ENCODE measurements at regions not wholly inside any gene's neighbourhood (a gene's known extent, or its start where the extent isn't known, plus 50 kb on each side); places are given as distances from the start of the nearest gene placed in this dataset.

DNA sequence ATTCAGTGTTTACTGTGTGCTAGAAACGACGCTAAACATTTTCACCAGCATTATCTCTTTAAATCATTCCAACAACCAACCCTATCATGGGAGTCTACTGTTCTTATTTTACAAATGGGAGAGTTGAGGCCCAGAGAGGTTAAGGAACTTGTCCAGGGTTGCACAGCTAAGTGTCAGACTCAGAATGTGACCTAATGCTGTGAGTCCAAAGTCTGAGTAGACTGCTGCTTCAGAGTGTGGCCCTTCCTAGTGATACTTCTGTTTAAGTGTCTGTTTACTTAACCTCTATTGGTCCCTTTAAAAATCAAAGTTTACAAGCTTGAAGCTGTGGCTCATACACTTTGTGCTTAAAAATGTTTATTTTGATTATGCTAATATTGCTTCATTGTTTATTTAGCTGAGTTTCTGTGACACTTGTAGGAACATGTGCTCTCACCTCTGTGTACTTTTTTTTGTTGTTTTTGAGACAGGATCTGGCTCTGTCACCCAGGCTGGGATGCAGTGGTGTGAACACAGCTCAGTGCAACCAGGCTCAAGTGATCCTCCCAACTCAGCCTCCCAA lies 84.4 kb upstream of the SYPL1 start:
- no peak for DNase-seq (ENCODE audit: low spot score)

DNA sequence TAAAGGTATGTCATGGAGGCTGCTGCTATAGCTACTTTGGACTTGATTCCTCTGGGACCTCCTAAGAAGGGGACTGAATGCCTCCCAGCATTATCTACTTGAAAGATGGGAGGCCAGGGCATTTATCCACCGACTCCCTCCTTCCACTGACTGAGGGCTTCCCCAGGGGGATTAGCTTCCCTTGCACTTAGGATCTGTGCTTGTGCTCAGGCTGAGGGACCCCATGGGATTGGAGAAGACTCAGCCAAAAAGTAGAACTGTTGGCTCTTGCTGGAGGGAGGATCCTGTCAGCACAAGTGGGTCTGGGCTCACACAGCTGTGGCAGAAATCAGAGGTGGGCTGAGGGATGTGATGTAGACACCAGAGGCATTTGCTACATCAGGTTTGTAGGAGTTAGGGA lies 81.5 kb upstream of the SYPL1 start:
- DNase-seq (ENCODE audit: low spot score) = no peak

DNA sequence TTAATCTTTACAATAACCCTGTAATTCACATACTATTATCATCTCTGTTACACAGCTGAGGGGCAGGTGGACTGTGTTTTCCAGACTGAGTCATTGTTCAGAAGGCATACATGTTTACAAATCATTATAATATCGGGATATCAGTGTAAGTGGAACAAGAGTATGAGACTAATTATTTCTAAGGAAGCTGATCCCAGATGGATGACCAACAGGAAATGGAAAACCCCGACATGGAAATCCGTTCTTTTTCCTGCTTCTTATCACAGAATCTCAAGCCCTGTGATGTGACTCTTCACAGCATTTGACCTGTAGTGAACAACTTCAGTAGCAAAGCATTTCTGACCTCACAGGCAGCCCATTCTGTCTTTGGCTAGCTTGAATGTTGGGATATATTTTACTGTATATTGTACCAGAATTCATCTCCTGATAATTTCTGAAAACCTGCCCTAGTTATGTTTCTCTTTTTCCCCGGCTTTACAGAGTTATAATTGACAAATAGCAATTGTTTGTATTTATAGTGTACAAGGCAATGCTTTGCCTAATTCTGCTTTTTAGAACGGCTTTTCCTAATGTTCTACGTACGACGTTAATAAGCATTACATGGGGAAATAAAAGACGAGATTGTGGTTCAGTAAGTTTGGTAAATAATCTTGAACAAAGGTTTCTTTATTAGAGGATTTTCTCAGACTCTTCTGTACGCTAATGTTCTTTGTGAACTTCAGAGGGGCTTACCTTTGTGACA lies 78.6 kb upstream of the SYPL1 start:
- no peak for DNase-seq (ENCODE audit: low spot score)

DNA sequence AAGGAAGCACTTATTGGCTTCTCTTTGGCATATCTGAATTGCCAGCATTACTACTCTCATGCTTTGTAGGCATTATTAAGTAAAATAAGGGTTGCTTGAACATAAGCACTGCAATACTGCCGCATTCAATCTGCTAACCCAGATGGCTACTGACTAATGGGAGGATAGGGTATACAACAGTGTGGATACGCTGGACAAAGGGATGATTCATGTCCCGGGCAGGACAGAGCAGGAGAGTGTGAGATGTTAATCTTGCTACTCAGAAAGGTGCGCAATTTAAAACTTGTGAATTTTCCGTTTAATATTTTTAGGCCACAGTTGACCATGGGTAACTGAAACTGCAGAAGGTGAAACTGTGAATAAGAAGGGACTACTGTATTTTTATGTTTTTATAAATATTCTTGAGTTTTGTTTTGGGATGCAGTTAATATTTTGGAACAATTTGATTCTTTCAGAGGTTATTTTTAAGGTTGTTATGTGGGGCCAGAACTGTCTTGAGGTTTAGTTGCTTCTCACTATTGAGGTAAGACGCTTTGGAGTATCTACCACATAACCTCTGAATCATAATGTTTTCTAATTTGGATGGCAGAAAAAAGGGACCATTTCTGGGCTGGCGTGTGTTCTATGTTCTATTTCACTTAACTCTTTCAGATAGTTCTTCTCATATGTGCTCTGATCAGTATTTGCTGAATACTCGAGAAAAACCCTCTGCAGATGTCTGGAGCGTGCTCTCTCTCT lies 75.7 kb upstream of the SYPL1 start:
- no peak for DNase-seq (ENCODE audit: low spot score)

DNA sequence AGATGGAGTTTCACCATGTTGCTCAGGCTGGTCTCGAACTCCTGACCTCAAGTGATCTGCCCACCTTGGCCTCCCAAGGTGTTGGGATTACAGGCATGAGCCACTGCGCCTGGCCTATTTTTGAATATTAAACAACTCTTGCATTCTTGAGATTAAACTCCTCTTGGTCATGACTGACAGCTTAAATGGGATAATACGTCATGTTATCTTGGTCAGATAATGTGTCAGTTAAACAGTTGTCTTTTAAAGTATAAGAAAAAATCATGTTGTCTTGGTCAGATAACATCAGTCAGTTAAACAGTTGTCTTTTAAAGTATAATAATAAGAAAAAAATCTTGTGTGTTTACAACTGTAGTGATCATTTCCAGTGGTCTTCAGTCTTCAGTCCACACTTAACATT lies 73.6 kb upstream of the SYPL1 start:
- no peak for DNase-seq (ENCODE audit: low spot score)

DNA sequence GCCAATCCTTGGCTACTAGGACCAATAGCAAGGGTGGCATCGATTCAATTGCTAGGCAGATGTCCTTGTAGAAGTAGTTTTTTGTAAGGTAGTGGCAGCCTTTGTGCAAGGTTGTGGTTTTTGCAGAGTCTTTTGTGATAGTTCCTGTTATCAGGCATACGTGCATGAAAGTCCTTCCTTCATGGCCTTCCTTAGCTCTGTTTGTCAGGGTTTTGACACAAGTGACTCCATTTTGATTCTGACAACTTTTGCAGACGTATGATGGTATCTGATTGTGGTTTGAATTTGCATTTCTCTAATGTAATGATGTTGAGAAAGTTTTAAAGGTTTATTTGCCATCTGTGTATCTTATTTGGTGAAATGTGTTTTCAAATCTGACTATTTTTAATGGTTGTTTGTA lies 71.8 kb upstream of the SYPL1 start:
- no peak for DNase-seq (ENCODE audit: low spot score)

DNA sequence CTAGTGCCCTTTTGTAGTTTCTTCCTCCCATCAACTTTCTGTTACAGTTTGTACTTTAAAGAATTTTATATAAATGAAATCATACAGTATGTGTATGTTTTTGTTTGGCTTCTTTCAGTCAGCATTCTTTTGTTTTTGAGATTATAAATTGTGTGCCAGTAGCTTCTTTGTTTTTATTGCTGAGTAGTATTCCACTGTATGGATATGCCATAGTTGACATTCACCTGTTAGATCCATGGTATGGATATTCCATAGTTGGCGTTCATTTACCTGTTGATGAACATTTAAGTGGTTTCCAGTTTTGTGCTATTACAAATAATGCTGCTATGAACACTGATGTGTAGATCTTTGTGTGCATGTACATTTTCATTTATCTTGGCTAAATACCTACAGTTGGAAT lies 70.8 kb upstream of the SYPL1 start:
- DNase-seq (ENCODE audit: low spot score) = no peak

DNA sequence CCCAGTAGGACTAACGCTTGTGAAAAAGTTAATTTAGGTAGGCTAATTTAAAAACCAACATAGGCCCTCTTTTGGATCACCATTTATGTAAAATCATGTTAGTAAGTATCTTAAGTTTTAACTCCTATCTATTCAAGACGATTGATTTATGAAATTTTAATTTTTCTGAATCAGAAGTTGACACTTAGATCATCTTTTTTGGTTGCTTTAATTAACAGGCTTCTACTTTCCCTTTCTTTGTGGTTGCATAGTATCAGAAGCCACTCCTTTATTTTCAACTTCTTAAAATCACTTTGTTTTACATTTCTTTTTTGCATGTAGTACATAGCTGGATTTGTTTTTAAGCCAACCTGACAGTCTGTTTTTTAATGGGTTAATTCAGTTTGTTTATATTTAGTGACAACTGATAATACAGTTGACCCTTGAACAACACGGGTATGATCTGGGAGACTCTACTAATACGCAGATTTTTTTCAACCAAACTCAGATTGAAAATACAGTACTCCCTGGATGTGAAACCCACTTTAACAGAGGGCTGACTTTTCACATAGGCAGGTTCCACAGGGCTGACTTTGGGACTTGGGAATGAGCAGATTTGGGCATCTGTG lies 69.7 kb upstream of the SYPL1 start:
- DNase-seq (ENCODE audit: low spot score) = no peak

DNA sequence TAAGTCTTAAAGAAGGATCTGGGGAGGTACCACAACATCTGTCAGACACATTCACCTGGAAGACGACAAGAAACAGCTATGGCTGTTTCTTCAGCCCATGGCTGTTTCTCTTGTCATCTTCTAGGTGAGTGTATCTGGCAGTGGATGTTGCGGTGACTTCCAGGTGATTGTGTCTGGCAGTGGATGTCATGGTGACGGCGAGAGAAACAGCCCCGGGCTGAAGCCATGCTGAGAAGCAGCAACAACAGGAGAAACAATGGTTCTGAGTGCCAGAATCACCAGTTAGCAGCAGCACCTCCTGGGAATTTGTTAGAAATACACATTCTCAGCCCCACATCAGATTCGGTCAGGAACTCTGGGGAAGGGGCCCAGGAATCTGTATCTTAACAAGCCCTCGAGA lies 68.6 kb upstream of the SYPL1 start:
- no peak for DNase-seq (ENCODE audit: low spot score)

DNA sequence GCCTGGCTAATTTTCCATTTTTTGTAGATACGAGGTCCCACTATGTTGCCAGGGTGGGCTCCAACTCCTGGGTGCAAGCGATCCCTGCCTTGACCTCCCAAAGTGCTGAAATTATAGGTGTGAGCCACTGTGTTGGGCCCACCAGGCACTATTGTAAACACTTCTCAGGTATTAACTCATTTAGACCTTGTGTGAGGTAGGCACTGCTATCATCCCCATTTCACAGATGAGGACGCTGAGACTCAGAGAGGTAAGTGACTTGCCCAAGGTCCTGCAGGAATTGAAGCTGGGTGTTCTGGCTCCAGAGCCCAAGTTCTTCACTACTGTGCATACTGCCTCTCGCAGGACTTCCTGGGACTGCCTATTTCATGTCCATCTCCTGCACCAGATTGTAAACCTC lies 67.1 kb upstream of the SYPL1 start:
- DNase-seq (ENCODE audit: low spot score) = no peak

DNA sequence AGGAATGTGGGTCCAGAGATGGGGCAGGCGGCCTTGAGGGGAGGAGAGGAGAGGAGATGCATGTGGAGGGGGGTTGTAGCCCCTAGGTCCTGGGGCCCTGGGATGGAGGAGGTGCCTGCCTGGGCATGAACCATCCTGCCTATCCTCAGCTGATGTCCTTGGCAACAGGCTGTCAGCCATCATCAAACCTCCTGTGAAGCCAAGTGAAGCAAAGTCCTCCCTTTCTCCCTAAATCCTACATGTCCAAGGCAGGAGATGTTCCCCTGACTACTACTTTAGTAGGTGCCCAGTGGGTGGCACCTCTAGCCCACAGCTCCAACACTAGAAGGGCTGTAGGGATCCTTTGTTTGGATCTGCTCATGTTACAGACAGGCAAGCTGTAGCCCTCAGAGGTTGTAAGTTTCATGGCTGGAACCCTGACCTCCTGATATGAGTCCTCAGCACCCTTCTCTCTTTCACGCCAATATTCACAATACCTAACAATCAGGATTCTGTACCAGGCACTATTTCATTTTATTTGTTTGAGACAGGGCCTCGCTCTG lies 66.6 kb upstream of the SYPL1 start:
- DNase-seq (ENCODE audit: low spot score) = no peak

DNA sequence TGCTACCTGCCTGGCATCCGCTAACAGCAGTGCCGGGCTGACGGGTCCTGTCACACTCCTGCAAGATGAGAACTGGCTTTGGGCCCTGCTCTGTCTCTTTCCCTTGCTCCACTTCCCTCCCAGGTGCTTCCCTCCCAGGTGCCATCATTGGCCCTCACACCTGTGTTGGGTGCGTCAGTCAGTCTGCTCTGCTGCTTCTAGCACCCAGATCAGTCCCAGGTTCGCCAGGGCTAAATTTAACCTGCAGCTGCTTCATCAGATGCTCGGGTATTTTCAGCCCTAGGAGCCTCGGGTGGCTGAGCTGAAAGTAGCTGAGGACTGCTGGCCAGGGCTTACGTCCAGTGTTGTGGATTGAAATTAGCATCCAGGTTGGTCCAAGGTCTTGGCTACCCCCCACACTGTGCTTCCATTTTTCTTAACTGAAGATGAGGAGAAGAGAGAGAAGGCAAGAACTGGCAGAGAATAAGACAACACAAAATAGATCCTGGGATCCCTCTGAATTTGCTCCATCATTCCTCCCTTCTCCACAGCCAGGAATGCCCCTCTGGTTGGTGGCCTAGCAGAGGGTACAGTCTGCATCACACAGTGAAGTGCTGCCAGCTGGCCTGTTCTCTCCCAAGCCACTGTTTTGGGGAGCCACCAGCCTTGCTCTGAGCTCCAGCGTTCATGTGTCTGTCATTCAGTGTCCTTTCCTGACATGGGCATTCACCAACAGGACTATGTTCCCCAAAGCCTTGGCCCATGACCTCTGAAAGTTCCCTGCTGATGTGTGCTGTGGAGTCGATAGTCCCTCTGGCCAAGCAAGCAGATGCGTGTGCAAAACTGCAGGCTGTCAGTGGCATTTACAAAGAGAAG lies 65.9 kb upstream of the SYPL1 start:
- DNase-seq (ENCODE audit: low spot score) = no peak

DNA sequence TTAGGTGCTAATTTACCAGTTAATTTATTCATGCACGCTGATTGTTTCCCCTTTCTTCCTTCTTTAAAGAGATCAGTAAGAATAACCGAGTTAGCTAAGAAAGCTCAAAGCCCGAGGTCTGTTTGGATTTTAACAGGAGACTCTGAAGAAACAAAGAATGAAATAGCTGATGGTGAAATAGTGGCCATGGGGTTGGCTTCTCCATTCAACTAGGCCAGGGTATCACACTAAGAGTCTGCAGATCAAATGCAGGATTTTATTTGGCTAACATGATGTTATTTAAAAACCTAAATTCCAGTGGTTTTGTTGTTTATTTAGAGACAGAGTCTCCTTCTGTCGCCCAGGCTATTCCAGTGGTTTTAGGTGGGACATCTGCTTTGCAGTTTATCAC lies 65.2 kb upstream of the SYPL1 start:
- no peak for DNase-seq (ENCODE audit: low spot score)

DNA sequence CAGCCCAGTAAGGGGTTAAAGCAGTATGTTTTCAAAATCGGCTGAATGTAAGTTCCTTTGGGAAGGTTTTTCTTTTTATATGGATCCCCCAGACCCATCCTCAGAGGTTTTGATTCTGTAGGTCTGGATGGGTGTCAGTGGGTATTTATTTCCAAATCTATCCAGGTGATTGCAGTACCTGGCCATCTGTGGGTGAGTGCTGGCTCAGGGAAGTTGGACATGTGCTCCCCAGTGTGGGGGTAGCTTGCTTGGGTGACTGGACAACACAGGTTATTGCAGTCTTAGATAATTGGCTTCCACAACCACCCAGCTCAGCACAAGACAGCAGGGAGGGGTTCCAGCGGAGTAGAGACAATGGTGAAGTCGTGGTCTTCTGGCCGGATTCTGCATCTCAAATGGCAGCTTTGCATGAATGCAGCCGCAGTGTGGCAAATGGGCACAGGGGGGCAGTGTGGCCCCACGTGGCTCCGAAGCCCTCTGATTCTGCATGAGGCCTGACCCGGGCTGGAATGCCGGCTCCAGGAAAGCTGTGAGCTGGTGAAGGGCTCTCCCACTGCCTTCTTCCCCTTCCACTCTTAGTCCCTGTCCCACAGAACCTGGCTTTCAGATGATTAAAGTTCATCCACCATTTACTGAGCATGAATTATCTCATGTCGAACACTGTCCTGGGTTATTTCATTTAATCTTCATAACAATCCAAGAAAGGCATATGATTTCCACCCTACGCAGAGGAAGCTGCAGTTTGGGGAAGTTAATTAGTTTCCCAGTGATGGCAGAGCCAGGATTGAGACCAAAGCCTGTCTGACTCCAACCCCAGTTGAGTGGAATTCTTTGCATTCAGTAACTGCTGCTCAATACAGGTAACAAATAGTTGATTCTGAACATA lies 64.5 kb upstream of the SYPL1 start:
- DNase-seq (ENCODE audit: low spot score) = peak; percentile 74

DNA sequence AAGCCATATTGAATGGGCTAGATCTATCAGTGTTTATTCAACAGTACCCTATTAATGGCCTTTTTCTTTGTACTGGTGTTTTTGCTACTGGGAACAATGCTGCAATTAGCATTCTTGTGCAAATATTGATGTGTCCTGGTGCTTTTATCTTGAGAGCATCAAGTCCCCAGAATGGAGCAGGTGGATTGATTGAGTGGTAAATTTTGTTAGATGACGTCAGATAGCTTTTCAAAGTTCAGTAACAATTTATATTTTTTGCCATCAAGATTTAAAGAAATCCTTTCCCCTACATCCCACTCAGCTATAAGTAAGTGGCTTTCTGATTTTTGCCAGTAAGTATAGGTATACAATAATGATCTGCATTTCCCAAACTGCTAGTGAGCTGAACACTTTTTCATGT lies 63.4 kb upstream of the SYPL1 start:
- DNase-seq (ENCODE audit: low spot score) = no peak

DNA sequence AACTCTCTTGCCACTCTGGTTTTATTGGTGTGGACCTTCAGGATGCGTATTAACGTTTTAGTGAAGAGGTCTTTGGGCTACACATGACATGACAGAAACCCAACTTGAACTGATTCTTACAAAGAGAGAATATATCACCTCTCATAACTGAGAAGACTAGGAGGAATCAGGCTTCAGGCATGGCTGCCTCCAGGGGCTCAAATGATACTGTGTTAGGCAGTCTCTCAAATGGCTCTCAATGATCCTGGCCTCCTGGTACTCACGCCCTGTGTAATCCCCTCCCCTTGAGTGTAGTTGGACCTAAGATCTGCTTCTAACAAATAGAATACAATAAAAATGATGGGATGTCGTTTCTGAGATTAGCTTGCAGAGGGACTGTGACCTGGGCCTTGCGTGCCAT lies 58.5 kb upstream of the SYPL1 start:
- no peak for DNase-seq (ENCODE audit: low spot score)

DNA sequence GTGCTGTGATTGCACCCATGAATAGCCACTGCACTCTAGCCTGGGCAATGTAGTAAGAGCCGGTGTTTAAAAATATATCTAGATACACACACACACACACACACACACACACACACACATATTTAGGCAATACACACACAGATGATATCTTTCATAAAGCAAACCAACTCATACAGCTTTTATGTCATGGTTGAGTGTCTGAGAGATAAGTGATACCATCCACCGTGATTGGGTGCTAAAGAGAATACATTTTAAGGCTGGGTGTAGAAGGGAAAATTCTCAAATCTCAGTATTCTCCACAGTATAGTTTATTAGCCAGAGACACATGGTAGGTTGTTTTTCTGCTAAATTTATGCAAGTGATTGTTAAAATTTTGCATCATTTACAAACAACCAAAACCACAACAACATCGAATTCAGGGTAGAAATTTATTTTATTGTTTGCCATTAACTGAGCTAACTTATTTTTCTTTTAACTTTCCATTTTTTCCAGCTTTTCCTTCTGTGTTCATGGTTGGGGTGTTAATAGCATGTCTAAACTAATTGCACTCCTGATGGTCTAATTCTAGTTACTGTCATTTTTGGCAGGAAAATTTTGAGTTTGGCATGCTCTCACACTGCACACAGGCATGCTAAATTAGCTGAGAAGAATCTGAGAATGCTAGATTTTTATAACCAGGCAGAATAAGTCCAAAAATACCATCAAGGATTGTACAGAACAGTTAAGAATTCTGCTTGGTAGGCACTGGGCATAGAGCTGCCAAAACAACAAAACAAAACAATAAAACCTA lies 57.9 kb upstream of the SYPL1 start:
- DNase-seq (ENCODE audit: low spot score) = no peak

DNA sequence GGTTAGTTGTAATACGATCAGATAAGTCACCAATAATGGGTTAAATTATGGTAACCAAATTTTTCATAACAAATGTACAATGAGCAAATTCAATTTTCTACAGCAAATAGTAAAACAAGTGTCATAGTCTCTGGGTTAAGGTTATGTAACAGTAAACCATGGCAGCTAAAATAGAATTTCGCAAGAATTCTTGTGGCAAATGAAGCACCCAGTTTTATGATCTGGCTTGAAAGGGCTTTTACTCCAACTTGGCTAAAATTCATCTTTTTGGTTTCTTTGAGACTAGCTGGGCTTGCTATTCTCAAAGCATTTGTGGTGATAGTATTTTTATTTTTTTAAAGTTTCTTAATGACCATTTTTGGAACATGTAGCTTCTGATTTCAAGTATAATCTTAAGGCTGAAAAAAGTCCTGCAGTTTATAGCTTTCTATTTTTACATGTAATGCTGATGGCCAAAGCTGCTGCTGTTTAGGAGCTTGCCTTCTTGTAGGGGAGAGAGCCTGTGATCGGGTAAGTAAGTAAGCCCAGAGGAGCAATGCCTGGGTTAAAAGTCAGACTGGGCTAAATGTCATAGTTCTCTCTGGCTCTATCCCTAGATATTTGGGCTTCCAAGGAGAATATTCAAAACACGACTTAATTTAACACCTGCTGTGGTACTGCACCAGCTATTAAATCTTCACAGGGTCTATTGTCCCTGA lies 55.5 kb upstream of the SYPL1 start:
- no peak for DNase-seq (ENCODE audit: low spot score)

DNA sequence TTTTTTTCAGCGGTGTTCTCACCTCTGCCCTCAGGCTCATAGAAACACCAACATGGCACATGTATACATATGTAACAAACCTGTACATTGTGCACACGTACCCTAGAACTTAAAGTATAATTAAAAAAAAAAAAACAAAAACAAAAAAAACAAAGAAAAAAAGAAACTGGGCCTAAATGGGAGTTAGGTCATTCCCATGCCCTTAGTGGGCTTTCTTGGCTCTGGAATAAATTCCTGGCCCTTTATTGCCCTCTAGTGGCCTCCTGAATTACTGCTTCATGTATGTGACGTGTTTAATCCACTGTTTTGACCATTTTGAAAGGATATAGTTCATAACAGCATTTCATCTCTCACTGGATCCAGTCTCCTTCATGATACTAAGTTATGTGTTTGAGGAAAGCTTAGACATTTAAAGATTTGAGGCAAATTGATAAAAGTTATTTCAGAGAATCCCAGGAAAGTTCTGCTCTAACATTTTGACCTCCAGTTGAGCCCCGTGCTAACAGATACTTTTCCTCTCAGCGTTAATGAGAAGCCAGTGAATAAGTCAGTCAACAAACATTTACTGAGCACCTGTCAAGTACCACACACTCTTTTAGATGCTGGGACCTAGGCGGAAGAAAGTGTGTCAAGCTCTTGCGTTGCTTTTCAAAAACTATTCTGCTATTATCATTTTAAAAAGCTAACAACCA lies 54.7 kb upstream of the SYPL1 start:
- DNase-seq (ENCODE audit: low spot score) = peak; percentile 51

All from globus pallidus (tissue), 1 donor.